Sigmoid colon (tissue), 3 donors: ENCODE measurements at regions not wholly inside any gene's neighbourhood (a gene's known extent, or its start where the extent isn't known, plus 50 kb on each side); places are given as distances from the start of the nearest gene placed in this dataset.

ENCODE experiments used
- POLR2A ChIP-seq, 2 donors: fragments of 450-650 bp; IDR thresholded peaks; one replicate each; pipeline ENCODE4 v1.6.1; 2016; ENCODE audit warnings: antibody characterized with exemption in 2 of 2, mild to moderate bottlenecking in 2 of 2, moderate library complexity in 2 of 2
- TF ChIP-seq, protein P1 (sequence below), 4 experiments: fragments of 450-650 bp in 3 of 4; fragments of 200-600 bp in 1 of 4; IDR thresholded peaks; one replicate each; pipeline ENCODE4 v1.5.1; 2016 to 2019; ENCODE audit warnings: antibody characterized with exemption in 4 of 4, mild to moderate bottlenecking in 3 of 4, moderate library complexity in 2 of 4

- no peak for TF ChIP-seq POLR2A (IDR thresholded peaks at IDR 0.05)
- TF ChIP-seq, protein P1, sequence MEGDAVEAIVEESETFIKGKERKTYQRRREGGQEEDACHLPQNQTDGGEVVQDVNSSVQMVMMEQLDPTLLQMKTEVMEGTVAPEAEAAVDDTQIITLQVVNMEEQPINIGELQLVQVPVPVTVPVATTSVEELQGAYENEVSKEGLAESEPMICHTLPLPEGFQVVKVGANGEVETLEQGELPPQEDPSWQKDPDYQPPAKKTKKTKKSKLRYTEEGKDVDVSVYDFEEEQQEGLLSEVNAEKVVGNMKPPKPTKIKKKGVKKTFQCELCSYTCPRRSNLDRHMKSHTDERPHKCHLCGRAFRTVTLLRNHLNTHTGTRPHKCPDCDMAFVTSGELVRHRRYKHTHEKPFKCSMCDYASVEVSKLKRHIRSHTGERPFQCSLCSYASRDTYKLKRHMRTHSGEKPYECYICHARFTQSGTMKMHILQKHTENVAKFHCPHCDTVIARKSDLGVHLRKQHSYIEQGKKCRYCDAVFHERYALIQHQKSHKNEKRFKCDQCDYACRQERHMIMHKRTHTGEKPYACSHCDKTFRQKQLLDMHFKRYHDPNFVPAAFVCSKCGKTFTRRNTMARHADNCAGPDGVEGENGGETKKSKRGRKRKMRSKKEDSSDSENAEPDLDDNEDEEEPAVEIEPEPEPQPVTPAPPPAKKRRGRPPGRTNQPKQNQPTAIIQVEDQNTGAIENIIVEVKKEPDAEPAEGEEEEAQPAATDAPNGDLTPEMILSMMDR (IDR thresholded peaks at IDR 0.05), result no peak
These were observed 270.3 kb upstream of the KIRREL3 start for GRCh38 chr11:127270851-127271250.
